SIG-M5 treated with dmso at 0.1 percent for 504 hours (cell line): ENCODE measurements at regions not wholly inside any gene's neighbourhood (a gene's known extent, or its start where the extent isn't known, plus 50 kb on each side); places are given as distances from the start of the nearest gene placed in this dataset.
A peak's percentile ranks its signal among the peaks of the same experiment; 100 is the strongest.
"Not testable (repeated sequence)": the region's sequence is repeated elsewhere in the genome, so short reads cannot be mapped to it uniquely, and the experiment has no call there.

Experiments used
- DNase-seq: peaks from one replicate; lab custom pipeline; 2025; ENCODE audit not compliant: unreplicated experiment; lab: John Stamatoyannopoulos, UW

- DNase-seq: no peak
These were observed 832.4 kb downstream of the DNAJB9 start for GRCh38 chr7:109402107-109402506.

GRCh38 chr7:109407756-109408155, 838.1 kb downstream of the DNAJB9 start:
- DNase-seq: no peak

DNA sequence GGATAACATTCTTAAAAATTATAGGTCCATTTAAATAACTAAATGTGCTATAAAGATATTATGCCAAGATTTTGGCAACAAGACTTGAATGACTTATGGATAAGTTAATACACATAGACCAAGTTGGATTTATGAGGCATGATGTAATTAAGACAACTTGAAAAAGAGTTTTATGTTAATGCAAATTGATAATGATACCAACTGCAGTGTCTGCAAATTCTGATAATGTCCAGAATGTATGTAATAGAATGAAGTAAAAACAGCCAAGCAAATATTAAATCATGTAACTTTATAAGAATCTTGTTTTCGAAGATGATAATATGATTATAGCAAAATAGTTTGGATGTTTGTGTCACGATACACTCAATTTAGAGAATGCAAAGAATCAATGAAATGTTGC, 868.3 kb downstream of the DNAJB9 start:
- no peak for DNase-seq

DNA sequence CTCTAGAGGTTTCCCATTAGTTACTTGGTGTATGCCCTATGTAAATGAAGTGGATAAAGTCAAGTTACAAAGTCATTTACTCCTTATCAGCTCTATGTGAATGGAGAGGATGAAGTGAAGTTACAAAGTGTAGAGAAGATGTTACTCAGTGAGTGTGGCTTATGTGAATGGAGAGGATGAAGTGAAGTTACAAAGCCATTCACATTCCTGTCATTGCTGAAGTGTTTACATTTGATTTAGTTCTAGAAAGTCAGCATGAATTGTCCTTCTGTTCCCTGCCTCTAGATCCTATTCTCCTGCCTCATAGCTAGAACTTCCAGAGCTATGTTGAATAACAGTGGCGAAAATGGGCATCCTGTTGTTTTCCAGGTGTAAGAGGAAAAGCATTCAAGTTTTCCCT, 880.1 kb downstream of the DNAJB9 start:
- DNase-seq: no peak

GRCh38 chr7:109456116-109456515, 886.4 kb downstream of the DNAJB9 start:
- no peak for DNase-seq

- DNase-seq: no peak
These were observed 890.6 kb downstream of the DNAJB9 start for GRCh38 chr7:109460296-109460695.

DNA sequence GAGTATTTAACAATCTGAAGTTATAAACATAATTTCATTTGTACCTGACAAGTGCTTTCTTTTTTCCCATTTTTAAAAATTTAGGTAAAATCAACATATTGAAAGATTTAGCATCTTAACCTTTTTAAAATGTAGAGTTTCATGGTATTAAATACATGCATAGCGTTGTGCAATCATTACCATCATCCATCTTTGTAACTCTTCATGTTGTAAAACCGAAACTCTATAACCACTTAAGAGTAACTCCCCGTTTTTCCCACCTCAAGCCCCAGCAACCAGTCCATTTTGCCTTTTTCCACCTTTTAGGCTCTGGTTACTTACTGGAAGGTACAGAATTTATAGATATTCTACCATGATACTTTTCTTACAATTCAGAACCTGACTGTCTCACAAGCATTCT, 892.5 kb downstream of the DNAJB9 start:
- DNase-seq: no peak

GRCh38 chr7:109467729-109468128, 898.1 kb downstream of the DNAJB9 start:
- not testable (repeated sequence) for DNase-seq

GRCh38 chr7:109473172-109473571, 903.5 kb downstream of the DNAJB9 start:
- no peak for DNase-seq

GRCh38 chr7:109476409-109476808, 906.7 kb downstream of the DNAJB9 start:
- no peak for DNase-seq

DNA sequence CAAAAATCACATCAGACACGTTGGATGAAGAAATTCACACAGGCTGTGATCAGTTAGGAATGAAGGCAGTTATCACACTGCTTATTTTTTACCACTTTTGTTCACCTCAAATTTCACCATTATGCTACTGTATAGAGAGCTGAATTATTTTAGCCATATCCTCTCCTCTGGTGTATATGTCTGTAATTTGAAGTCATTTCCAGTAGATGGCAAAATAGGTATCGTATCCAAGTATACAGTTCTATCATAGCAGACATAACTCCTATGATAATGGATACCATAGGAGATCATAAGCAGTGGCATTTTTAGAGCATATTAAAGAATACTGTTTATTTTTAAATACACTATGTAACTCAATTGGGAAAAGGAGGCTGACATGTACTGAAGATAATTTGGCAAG, 909.7 kb downstream of the DNAJB9 start:
- DNase-seq: peak; percentile 32

GRCh38 chr7:109490607-109491006, 920.9 kb downstream of the DNAJB9 start:
- DNase-seq: not testable (repeated sequence)

GRCh38 chr7:109497053-109497452, 927.4 kb downstream of the DNAJB9 start:
- DNase-seq: no peak

- no peak for DNase-seq
These were observed 928.5 kb downstream of the DNAJB9 start for GRCh38 chr7:109498131-109498530.

- no peak for DNase-seq
These were observed 933.7 kb downstream of the DNAJB9 start for GRCh38 chr7:109503421-109503820.

GRCh38 chr7:109522585-109522984, 952.9 kb downstream of the DNAJB9 start:
- DNase-seq: no peak

GRCh38 chr7:109527833-109528232, 958.2 kb downstream of the DNAJB9 start:
- DNase-seq: no peak

DNA sequence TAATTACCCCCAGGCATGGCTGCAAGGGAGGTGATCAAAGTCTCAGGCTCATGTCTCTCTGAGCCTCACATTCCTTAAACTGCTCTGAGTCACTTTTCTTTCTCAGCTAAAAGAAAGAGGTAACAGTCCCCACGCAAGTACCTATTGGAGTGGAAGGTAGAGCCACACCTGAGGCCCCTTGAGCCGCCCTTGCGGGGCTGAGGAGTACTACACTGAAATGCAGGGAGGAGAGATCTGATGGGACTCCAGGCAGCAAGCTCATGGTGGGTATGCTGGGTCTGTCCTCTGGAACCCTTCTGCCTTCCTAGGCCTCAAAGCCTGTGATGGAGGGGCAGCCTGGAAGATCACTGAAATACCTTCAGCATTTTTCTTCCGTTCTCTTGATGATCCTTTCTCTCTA, 960.0 kb downstream of the DNAJB9 start:
- no peak for DNase-seq

DNA sequence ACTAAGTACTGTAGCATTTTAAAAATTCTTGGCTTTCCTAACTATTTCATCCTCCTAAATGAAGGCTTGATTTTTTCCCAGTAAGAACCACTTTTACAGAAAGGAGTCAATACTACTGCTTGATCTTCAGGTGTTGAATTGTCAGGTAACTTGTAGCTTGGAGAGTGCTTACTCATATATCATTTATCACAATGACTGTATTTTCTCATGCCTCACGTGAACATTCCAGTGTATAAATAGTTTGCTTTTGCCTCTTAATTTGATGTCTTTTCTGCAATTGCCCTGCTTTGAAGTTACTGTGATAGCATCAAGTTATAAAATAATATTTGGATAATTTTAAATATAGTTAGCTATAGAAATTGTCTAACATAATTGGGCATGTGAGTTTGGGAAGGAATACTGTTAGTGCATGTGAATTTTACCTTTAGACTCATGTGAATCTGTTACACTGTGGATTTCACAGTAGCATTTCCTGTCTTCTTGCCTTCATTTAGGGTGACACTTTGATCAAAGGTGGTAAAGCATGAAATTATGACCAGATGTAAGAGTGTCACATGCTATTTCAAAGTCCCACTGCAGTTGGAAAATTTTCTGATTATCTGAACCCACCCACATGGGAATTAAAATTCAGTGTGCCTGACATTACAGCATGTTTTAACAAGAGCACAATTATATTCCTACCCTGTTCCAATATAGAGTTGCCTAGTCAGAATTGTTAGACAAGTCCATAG, 962.8 kb downstream of the DNAJB9 start:
- no peak for DNase-seq

- DNase-seq: no peak
These were observed 976.0 kb downstream of the DNAJB9 start for GRCh38 chr7:109545686-109546085.

- no peak for DNase-seq
These were observed 980.0 kb downstream of the DNAJB9 start for GRCh38 chr7:109549471-109550193.

DNA sequence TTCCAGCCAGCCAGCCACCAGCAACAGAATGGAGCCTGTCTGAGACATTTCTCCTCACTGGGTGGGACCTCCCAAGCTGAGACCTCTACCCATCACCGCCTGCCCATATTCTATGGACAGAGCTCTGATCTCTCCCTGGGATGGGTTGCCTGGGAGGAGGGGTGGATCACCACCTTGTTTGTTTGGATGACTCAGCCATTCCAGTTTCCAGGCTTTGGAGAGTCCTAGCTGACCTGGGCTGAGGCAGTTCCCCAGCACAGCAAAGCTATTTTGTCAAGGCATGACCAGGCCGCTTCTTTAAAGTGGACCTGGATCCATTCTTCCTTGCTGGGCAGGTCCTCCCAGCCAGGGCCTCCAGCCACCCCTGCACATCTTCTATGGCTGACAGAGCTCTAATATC, 982.3 kb downstream of the DNAJB9 start:
- no peak for DNase-seq

- DNase-seq: no peak
These were observed 1007.6 kb downstream of the DNAJB9 start for GRCh38 chr7:109577265-109577664.
